HG02981 (cell line): ENCODE measurements at regions not wholly inside any gene's neighbourhood (a gene's known extent, or its start where the extent isn't known, plus 50 kb on each side); places are given as distances from the start of the nearest gene placed in this dataset.
A peak's percentile ranks its signal among the peaks of the same experiment; 100 is the strongest.
"Not testable (repeated sequence)": the region's sequence is repeated elsewhere in the genome, so short reads cannot be mapped to it uniquely, and the experiment has no call there.

ENCODE experiments used
- ATAC-seq: cut with Tn5 transposase; IDR thresholded peaks from one replicate; pipeline ENCODE4 v1.9.1; 2021; ENCODE audit warnings: mild to moderate bottlenecking, moderate library complexity; ENCODE audit not compliant: unreplicated experiment

GRCh38 chr5:97915106-97915505 is 732.1 kb upstream of the RIOK2 start:
- ATAC-seq: no peak

GRCh38 chr5:97918057-97918456 is 735.0 kb upstream of the RIOK2 start:
- no peak for ATAC-seq

- ATAC-seq: no peak
Measured at GRCh38 chr5:97918620-97919019, 735.6 kb upstream of the RIOK2 start.

DNA sequence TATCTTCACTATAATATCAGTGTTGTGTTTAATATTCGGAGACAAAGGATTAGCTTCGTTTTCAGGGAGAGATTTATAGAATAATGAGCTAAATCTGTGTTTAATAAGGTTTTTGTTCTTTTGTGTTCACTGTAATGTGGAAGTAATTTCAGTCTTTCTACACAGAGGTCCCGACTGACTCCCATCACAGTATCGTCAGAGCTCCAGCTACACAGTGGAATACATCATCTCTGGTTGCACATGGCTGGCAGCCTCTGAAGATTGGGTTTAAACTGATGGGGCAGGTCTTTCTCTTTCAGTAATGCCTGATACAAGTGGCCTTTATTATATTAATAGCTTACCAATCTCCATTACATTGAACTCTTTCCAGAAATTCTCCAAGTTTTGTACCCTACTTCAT is 736.7 kb upstream of the RIOK2 start:
- ATAC-seq: no peak

DNA sequence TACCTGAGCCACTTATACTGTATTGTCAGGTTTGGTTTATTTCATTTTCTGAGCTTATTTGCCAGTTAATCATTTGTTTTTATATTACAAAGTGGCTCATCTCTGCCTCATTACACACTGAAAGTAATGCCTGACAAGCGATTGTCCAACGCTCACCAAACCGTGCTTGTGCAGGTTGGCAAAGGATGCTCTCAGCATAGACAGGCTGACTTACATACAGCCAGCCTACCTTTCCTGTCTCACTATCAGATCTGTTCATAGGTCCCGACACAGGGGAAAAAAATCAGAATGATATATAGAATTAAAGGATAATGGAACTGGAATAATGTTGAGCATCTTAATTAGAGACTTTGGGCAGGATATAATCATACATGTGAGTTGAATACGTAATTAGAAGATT is 739.7 kb upstream of the RIOK2 start:
- no peak for ATAC-seq

DNA sequence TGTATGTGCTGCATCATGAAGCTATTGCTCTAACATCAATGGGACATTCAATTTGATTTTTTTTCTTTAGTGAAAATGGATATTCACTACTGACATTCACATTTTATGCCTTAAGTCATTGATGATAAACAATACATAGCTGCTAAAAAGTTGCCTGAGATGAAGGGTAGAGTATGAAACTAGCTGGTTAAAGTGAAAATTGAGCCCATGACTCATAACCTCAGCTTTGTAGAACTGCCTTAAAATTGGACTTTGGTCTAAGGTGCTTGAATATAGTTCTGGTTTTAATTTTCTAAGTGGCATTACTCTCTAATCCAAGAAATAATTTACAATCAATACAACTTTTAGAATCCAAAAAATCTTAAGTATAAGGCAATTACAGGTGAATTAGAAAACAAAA is 740.4 kb upstream of the RIOK2 start:
- ATAC-seq: peak; percentile 57

GRCh38 chr5:97923997-97924396 is 741.0 kb upstream of the RIOK2 start:
- peak; percentile 60 for ATAC-seq

GRCh38 chr5:97929383-97929782 is 746.3 kb upstream of the RIOK2 start:
- no peak for ATAC-seq

- no peak for ATAC-seq
Measured at GRCh38 chr5:97931829-97932228, 748.8 kb upstream of the RIOK2 start.

DNA sequence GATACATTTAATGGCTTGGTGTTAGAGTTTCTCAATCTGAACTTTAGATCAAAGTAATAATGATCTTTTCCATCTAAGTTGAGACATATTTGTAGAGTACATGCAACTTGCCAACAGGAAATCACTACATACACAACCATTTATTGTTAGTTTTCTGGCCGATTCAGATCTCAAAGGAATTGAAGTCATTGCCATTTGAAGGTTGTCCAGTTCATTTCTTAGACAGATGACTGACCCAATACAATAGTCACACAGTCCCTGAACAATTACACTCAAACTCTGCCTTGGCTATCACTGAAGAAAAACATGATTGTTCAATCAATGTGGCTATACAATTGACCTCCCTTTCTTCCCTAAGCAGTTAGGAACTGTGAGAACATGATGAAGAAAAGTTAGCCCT is 753.2 kb upstream of the RIOK2 start:
- no peak for ATAC-seq

GRCh38 chr5:97937846-97938245 is 754.8 kb upstream of the RIOK2 start:
- no peak for ATAC-seq

DNA sequence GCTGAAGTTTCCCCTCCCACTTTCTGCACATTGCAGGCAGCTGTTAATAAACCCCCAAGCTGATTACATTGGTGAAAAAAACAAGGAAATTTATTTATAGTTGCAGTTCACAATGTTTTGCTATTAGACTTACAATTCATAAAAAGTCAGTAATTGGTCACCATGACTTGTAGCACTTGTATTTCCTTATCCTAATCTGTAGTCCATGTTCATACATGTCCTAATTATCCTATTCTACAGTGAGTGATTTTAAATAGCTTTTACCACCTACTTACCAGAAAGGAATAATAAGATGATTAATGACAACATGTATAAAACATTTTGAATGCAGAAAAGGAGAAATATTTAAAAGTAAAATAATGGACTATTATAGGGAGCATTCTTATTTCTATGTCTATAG is 760.0 kb upstream of the RIOK2 start:
- no peak for ATAC-seq

DNA sequence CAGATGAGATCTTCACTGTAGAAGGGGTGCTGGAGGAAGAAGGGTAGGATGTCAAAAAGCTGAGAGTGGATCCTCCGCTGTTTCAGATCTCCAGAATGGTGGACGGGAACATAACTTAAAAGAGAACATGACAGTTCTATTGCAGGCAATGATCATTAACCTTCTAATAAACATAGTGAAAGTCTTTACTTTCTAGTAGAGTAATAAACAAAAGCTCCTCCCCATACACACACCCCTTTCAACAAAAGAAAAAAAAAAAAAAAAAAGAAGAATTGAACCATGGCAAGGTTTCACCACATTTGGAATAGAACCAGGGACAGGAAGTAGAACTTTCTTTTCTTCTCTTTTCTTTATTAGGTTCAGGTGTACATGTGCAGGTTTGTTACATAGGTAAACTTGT is 768.1 kb upstream of the RIOK2 start:
- no peak for ATAC-seq

GRCh38 chr5:97955450-97955849 is 772.4 kb upstream of the RIOK2 start:
- ATAC-seq: no peak

DNA sequence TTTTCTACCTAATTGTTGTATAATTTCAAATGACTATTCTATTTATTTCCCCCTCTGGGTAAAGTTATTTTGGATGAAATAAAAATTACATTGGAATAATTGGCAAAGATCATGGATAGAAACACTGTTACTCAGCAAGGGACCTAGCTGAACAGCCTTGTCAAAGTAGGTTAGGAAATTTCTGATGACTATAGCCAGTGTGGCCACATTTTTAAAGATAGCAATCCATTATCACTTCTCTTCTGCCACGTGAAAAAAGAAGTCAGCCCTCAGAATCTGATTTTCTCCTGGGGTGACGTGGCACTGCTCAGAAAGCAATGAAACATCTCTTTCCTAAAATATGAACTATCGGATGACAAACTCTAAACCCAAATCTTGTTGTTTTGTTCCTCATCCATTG is 784.2 kb upstream of the RIOK2 start:
- ATAC-seq: no peak

DNA sequence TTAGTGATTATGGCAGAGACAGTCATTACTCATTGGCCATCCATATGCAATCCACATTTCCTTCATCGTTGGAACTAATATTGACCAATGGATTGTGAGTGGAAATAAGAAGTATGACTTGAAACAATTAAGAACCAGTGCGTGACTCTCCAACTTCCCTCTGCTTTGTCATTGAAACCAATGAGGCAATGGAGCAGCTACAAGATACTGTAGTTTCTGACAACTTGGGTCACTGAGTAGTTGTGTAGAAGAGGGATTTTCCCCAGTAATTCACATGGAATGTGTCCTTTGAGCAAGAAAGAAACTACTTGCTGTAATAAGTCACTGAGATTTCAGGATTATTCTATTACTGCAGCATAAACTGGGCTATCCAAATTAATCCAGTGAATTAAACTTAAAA is 785.3 kb upstream of the RIOK2 start:
- ATAC-seq: no peak

GRCh38 chr5:97979740-97980139 is 793.7 kb upstream of the RGMB start:
- ATAC-seq: no peak

- ATAC-seq: no peak
Measured at GRCh38 chr5:97980291-97980690, 793.2 kb upstream of the RGMB start.

DNA sequence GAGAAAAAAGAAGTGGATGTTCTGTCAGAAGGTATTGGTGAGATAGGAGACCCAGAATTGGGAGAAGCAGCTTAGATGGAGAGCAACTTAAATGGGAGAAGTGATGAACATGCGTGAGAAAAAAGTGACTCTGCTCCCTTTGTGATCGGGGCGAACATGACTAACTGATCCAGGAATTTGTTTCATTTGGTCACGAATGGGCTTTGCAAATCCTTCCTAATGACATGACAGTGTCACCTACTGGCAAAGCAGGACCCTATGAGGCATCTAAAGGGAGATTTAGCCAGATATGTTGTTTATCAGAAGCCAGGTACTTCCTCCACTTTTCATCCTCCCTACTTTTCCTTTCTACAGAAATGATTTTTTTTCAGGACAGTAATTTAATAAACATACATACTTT is 787.4 kb upstream of the RGMB start:
- ATAC-seq: no peak

GRCh38 chr5:97991236-97991635 is 782.2 kb upstream of the RGMB start:
- ATAC-seq: no peak

DNA sequence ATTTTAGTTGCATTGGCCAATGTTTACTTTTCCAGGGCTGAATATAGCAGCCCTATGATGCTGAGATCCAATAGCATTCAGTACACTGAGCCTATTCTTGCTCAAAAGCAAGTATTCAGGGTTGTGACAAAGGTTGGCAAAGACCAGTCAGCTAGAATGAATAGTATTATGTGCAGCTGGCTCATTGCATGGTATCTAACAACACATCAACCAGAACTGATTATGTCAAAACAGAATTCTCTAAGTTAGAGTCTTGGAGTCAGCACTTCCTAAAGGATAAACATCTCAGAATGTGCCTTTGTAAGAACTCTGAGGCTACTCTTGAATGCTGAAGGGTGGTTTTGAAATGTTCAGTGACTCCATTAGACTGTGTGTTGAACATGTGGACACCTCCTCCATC is 774.5 kb upstream of the RGMB start:
- ATAC-seq: no peak

DNA sequence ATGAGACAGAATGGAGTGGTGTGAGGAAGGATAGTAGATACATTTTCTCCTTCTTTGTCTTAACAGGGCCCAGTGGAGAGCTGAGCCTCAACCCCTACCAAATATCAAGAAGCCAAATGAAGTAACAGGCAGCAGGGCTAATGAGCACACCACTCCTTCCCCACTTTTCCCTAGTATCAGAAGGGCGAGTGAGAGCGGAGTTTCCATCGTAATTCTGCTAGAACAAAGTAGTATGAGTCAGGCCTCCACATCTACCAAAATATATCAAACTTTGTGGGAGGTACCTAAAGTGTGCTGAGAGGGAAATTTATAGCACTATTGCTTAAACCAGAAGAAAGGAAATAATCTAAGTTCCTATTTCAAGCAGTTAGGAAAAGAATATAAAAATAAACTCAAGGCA is 769.0 kb upstream of the RGMB start:
- ATAC-seq: no peak

DNA sequence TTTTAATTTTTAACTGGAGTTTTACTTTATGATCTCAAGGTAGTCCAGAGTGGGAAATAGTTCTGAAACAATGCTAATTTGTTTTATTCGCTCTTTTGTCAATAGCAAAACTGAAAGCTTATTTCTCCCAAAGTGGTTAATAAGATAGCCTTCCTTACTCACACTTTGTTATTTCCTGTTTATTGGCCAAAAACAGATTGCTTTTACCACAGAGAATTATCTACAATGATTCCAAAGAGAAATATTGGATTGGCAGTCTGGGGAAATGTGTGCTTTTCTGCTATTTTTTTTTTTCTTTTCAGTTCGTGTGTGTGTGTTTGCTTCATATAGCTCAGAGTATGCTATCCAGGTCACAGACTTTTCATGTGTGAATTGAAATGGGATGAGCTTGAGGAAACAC is 756.7 kb upstream of the RGMB start:
- no peak for ATAC-seq

GRCh38 chr5:98030273-98030672 is 743.2 kb upstream of the RGMB start:
- ATAC-seq: not testable (repeated sequence)
